SK-N-SH treated with all-trans-retinoic acid at 6 μM for 48 hours (cell line): ENCODE measurements at regions not wholly inside any gene's neighbourhood (a gene's known extent, or its start where the extent isn't known, plus 50 kb on each side); places are given as distances from the start of the nearest gene placed in this dataset.

Source experiments
- ARNTL ChIP-seq: fragments of 450-650 bp; formaldehyde crosslinking; IDR thresholded peaks from 2 replicates; pipeline ENCODE4 v1.5.0; 2020; ENCODE audit warnings: low read depth, mild to moderate bottlenecking, moderate library complexity, borderline replicate concordance
- BACH2 ChIP-seq: fragments of 250-450 bp; sonication (Bioruptor Pico); IDR thresholded peaks from 2 replicates; pipeline ENCODE4 v1.9.0; 2021; ENCODE audit warnings: mild to moderate bottlenecking, borderline replicate concordance
- ESRRG ChIP-seq: fragments of 250-450 bp; sonication (Bioruptor Pico); IDR thresholded peaks from 2 replicates; pipeline ENCODE4 v1.6.1; 2021; ENCODE audit warnings: mild to moderate bottlenecking
- PATZ1 ChIP-seq: fragments of 250-450 bp; sonication (Bioruptor Pico); IDR thresholded peaks from 2 replicates; pipeline ENCODE4 v1.8.0; 2020; ENCODE audit warnings: mild to moderate bottlenecking, moderate library complexity, borderline replicate concordance
- POU6F1 ChIP-seq: fragments of 250-450 bp; sonication (Bioruptor Pico); IDR thresholded peaks from 2 replicates; pipeline ENCODE4 v1.8.0; 2021; ENCODE audit warnings: low read depth, mild to moderate bottlenecking, moderate library complexity, borderline replicate concordance
- RARB ChIP-seq: fragments of 250-450 bp; sonication (Bioruptor Pico); IDR thresholded peaks from 2 replicates; pipeline ENCODE4 v1.8.0; 2021; ENCODE audit warnings: mild to moderate bottlenecking, moderate library complexity
- TSHZ2 ChIP-seq: fragments of 250-450 bp; sonication (Bioruptor Pico); IDR thresholded peaks from 2 replicates; pipeline ENCODE4 v1.5.0; 2020; ENCODE audit warnings: mild to moderate bottlenecking, moderate library complexity
- ZFP3 ChIP-seq: fragments of 250-450 bp; sonication (Bioruptor Pico); IDR thresholded peaks from 2 replicates; pipeline ENCODE4 v1.5.0; 2020; ENCODE audit warnings: mild to moderate bottlenecking, moderate library complexity
- ZFP30 ChIP-seq: fragments of 450-650 bp; formaldehyde crosslinking; IDR thresholded peaks from 2 replicates; pipeline ENCODE4 v1.5.0; 2022; ENCODE audit warnings: mild to moderate bottlenecking, moderate library complexity

DNA sequence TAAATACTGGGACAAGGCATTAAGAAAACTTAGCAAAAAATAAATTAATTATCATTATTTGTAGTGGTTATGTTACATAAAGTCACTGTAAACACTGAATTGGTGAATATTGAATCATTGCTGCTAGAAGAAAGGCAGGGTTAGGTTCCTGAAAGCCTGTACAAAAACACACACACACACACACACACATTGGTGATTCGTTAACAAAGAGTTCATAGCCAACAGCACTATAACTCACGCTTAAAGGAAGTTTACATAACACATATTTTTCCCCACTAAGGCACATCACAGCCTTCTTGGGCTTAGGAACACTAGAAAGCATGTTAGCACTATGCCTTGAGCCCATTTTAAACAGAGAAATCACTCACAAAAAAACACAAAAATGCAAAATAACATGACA lies 690.0 kb upstream of the PIK3C3 start:
- TF ChIP-seq PATZ1 (CRISPR knock-in tag): no peak
- no peak for TF ChIP-seq ZFP3 (CRISPR knock-in tag)
- no peak for TF ChIP-seq TSHZ2 (CRISPR knock-in tag)
- no peak for TF ChIP-seq RARB (CRISPR knock-in tag)
- no peak for TF ChIP-seq ARNTL
- no peak for TF ChIP-seq BACH2
- TF ChIP-seq ZFP30 (CRISPR knock-in tag): no peak
- TF ChIP-seq ESRRG (CRISPR knock-in tag): no peak
- no peak for TF ChIP-seq POU6F1 (CRISPR knock-in tag)
